D341Med (cell line): ENCODE measurements at regions not wholly inside any gene's neighbourhood (a gene's known extent, or its start where the extent isn't known, plus 50 kb on each side); places are given as distances from the start of the nearest gene placed in this dataset.
"Not testable (repeated sequence)": the region's sequence is repeated elsewhere in the genome, so short reads cannot be mapped to it uniquely, and the experiment has no call there.

Experiments
- DNase-seq: peaks from one replicate; pipeline ENCODE4 v3.0.0; 2012; ENCODE audit warnings: low spot score

- no peak for DNase-seq
These were observed 977.3 kb downstream of the C4orf33 start for GRCh38 chr4:130073145-130073790.

- no peak for DNase-seq
These were observed 978.1 kb downstream of the C4orf33 start for GRCh38 chr4:130074096-130074495.

GRCh38 chr4:130077275-130077674 lies 981.3 kb downstream of the C4orf33 start:
- DNase-seq, result no peak

- not testable (repeated sequence) for DNase-seq
These were observed 983.1 kb downstream of the C4orf33 start for GRCh38 chr4:130079027-130079426.

- no peak for DNase-seq
These were observed 985.0 kb downstream of the C4orf33 start for GRCh38 chr4:130080872-130081451.

- DNase-seq, result no peak
These were observed 994.5 kb downstream of the C4orf33 start for GRCh38 chr4:130090427-130090826.

GRCh38 chr4:130092187-130093015 lies 996.4 kb downstream of the C4orf33 start:
- no peak for DNase-seq

GRCh38 chr4:130099105-130099504 lies 1003.2 kb downstream of the C4orf33 start:
- no peak for DNase-seq

GRCh38 chr4:130110189-130110588 lies 1014.2 kb downstream of the C4orf33 start:
- no peak for DNase-seq

- peak; percentile 39 for DNase-seq
These were observed 1014.8 kb downstream of the C4orf33 start for GRCh38 chr4:130110770-130111169.

GRCh38 chr4:130124066-130124465 lies 1028.1 kb downstream of the C4orf33 start:
- peak; percentile 45 for DNase-seq

GRCh38 chr4:130125467-130125866 lies 1029.5 kb downstream of the C4orf33 start:
- DNase-seq, result no peak

GRCh38 chr4:130127297-130127696 lies 1031.3 kb downstream of the C4orf33 start:
- no peak for DNase-seq

GRCh38 chr4:130131536-130131935 lies 1035.6 kb downstream of the C4orf33 start:
- DNase-seq, result no peak

GRCh38 chr4:130141651-130142050 lies 1045.7 kb downstream of the C4orf33 start:
- no peak for DNase-seq

GRCh38 chr4:130143656-130144055 lies 1047.7 kb downstream of the C4orf33 start:
- DNase-seq, result no peak

GRCh38 chr4:130146773-130147172 lies 1050.8 kb downstream of the C4orf33 start:
- DNase-seq, result no peak

GRCh38 chr4:130147641-130148040 lies 1051.7 kb downstream of the C4orf33 start:
- DNase-seq, result no peak

GRCh38 chr4:130154901-130155300 lies 1058.9 kb downstream of the C4orf33 start:
- peak; percentile 31 for DNase-seq

- DNase-seq, result no peak
These were observed 1067.7 kb downstream of the C4orf33 start for GRCh38 chr4:130163701-130164100.

- no peak for DNase-seq
These were observed 1069.4 kb downstream of the C4orf33 start for GRCh38 chr4:130165381-130165780.

- DNase-seq, result no peak
These were observed 1076.2 kb downstream of the C4orf33 start for GRCh38 chr4:130172156-130172555.

GRCh38 chr4:130178106-130178505 lies 1082.2 kb downstream of the C4orf33 start:
- DNase-seq, result no peak
